GM21360 (cell line): ENCODE measurements at regions not wholly inside any gene's neighbourhood (a gene's known extent, or its start where the extent isn't known, plus 50 kb on each side); places are given as distances from the start of the nearest gene placed in this dataset.

Source experiments
- ATAC-seq: cut with Tn5 transposase; IDR thresholded peaks from one replicate; pipeline ENCODE4 v1.9.1; 2021; ENCODE audit warnings: mild to moderate bottlenecking, moderate library complexity; ENCODE audit not compliant: unreplicated experiment

- ATAC-seq: no peak
These were observed 480.3 kb downstream of the DSC3 start for GRCh38 chr18:30562231-30562630.

- ATAC-seq: no peak
These were observed 486.4 kb downstream of the DSC3 start for GRCh38 chr18:30556112-30556511.

GRCh38 chr18:30545393-30545792 lies 497.1 kb downstream of the DSC3 start:
- ATAC-seq: no peak

- ATAC-seq: no peak
These were observed 498.4 kb downstream of the DSC3 start for GRCh38 chr18:30544141-30544540.

GRCh38 chr18:30533716-30534115 lies 508.8 kb downstream of the DSC3 start:
- no peak for ATAC-seq

GRCh38 chr18:30527917-30528316 lies 514.6 kb downstream of the DSC3 start:
- ATAC-seq: no peak

GRCh38 chr18:30527226-30527625 lies 515.3 kb downstream of the DSC3 start:
- no peak for ATAC-seq

GRCh38 chr18:30522288-30522929 lies 520.1 kb downstream of the DSC3 start:
- no peak for ATAC-seq

- ATAC-seq: no peak
These were observed 528.5 kb downstream of the DSC3 start for GRCh38 chr18:30514059-30514458.

- no peak for ATAC-seq
These were observed 529.7 kb downstream of the DSC3 start for GRCh38 chr18:30512872-30513271.

GRCh38 chr18:30510882-30511281 lies 531.7 kb downstream of the DSC3 start:
- no peak for ATAC-seq

GRCh38 chr18:30501594-30501993 lies 540.9 kb downstream of the DSC3 start:
- no peak for ATAC-seq

- no peak for ATAC-seq
These were observed 542.1 kb downstream of the DSC3 start for GRCh38 chr18:30500240-30500945.

- ATAC-seq: no peak
These were observed 542.8 kb downstream of the DSC3 start for GRCh38 chr18:30499721-30500120.

- ATAC-seq: no peak
These were observed 549.9 kb downstream of the DSC3 start for GRCh38 chr18:30492552-30493129.

GRCh38 chr18:30491815-30492551 lies 550.6 kb downstream of the DSC3 start:
- ATAC-seq: no peak

GRCh38 chr18:30489890-30490643 lies 552.5 kb downstream of the DSC3 start:
- ATAC-seq: no peak

GRCh38 chr18:30487962-30488361 lies 554.6 kb downstream of the DSC3 start:
- no peak for ATAC-seq

GRCh38 chr18:30486856-30487255 lies 555.7 kb downstream of the DSC3 start:
- no peak for ATAC-seq

GRCh38 chr18:30485078-30485477 lies 557.5 kb downstream of the DSC3 start:
- no peak for ATAC-seq

GRCh38 chr18:30481871-30482270 lies 560.7 kb downstream of the DSC3 start:
- no peak for ATAC-seq
